Esophagus muscularis mucosa (tissue), 4 donors: ENCODE measurements at regions not wholly inside any gene's neighbourhood (a gene's known extent, or its start where the extent isn't known, plus 50 kb on each side); places are given as distances from the start of the nearest gene placed in this dataset.

Source experiments
- CTCF ChIP-seq, 3 experiments: fragments of 200-600 bp in 2 of 3; fragments of 450-650 bp in 1 of 3; sonication (generic) in 2 of 3; IDR thresholded peaks; one replicate each; pipeline ENCODE4 v1.5.1; 2017 to 2019; ENCODE audit warnings: antibody characterized with exemption in 3 of 3, mild to moderate bottlenecking in 2 of 3, moderate library complexity in 1 of 3
- EP300 ChIP-seq: sonication (generic); formaldehyde crosslinking; IDR thresholded peaks from one replicate; pipeline ENCODE4 v1.6.1; 2017; ENCODE audit warnings: antibody characterized with exemption
- POLR2A ChIP-seq: fragments of 450-650 bp; IDR thresholded peaks from one replicate; pipeline ENCODE4 v1.6.1; 2017; ENCODE audit warnings: antibody characterized with exemption, moderate library complexity, mild to moderate bottlenecking, low read depth
- POLR2AphosphoS5 ChIP-seq, 2 donors: sonication (generic); formaldehyde crosslinking; IDR thresholded peaks; one replicate each; pipeline ENCODE4 v1.6.1; 2017; ENCODE audit warnings: antibody characterized with exemption in 2 of 2

DNA sequence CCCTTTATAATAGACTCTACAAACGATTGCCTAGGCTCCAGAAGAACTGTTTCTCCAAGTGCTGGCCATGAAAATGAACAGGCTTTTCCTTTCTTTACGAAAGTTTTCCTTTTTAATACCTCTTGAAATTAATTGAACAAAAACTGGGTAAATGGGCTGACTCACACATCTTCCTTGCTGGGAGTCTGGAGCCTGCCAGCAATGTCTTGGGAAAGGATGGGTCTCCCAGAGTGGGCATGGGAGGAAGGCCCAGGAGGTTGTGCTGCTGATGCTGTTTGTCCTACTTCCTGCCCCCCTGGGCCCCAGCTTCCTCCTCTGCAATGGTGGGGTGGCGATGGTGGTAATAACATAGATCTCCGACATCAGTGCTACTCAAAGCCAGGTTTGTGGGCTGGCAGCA, 174.1 kb downstream of the RPS24 start:
- TF ChIP-seq CTCF (IDR thresholded peaks at IDR 0.05): no peak
- no peak for TF ChIP-seq POLR2A
- no peak for TF ChIP-seq POLR2AphosphoS5 (IDR thresholded peaks at IDR 0.05)
- TF ChIP-seq EP300: no peak
